ENCODE measurements at regions not wholly inside any gene's neighbourhood (a gene's known extent, or its start where the extent isn't known, plus 50 kb on each side); places are given as distances from the start of the nearest gene placed in this dataset.

- Histone ChIP-seq H3K36me3 (ENCODE audit: control insufficient read depth in 4 of 4, insufficient read depth in 4 of 4, low read length in 3 of 4) (no peaks in the 10 kb centered on the region), H3K27me3 (replicated peaks in 2 of 5; ENCODE audit: control insufficient read depth in 4 of 5, insufficient read depth in 5 of 5, low read length in 4 of 5) (no peaks in the 10 kb centered on the region), H3K9me3 (ENCODE audit: control extremely low read depth in 1 of 5, control insufficient read depth in 4 of 5, insufficient read depth in 2 of 5, low read depth in 1 of 5, low read length in 4 of 5) (no peaks in the 10 kb centered on the region), H3K4me3 (ENCODE audit: control insufficient read depth in 1 of 7, extremely low read depth in 1 of 7, insufficient read depth in 4 of 7, low read depth in 2 of 7, low read length in 6 of 7) (no peak overlapping the region), H3K27ac (ENCODE audit: insufficient read depth in 1 of 2, low read depth in 1 of 2, low read length in 2 of 2, poor library complexity in 1 of 2, severe bottlenecking in 2 of 2) (no peak overlapping the region), H3K4me1 (ENCODE audit: control extremely low read depth in 1 of 4, control insufficient read depth in 4 of 4, insufficient read depth in 4 of 4, low read length in 3 of 4) (no peaks in the 10 kb centered on the region)
- CTCF ChIA-PET: no interaction called here
- 71% methylated on average over 1 of the region's 2 CpGs for WGBS (ENCODE audit: insufficient coverage)
- peak; percentile 3 to 14 (median 13) for DNase-seq
- POLR2A ChIA-PET: no interaction called here
These were observed 362.2 kb upstream of the NXPH2 start for GRCh38 chr2:139142252-139142880.

GRCh38 chr2:139124271-139124670 lies 344.1 kb upstream of the NXPH2 start:
- Histone ChIP-seq H3K9me3 (ENCODE audit: control extremely low read depth in 1 of 5, control insufficient read depth in 4 of 5, insufficient read depth in 2 of 5, low read depth in 1 of 5, low read length in 4 of 5) (no peaks in the 10 kb centered on the region), H3K4me1 (ENCODE audit: control extremely low read depth in 1 of 4, control insufficient read depth in 4 of 4, insufficient read depth in 4 of 4, low read length in 3 of 4) (no peaks in the 10 kb centered on the region), H3K27me3 (replicated peaks in 2 of 5; ENCODE audit: control insufficient read depth in 4 of 5, insufficient read depth in 5 of 5, low read length in 4 of 5) (no peaks in the 10 kb centered on the region), H3K4me3 (ENCODE audit: control insufficient read depth in 1 of 7, extremely low read depth in 1 of 7, insufficient read depth in 4 of 7, low read depth in 2 of 7, low read length in 6 of 7) (no peak overlapping the region), H3K27ac (ENCODE audit: insufficient read depth in 1 of 2, low read depth in 1 of 2, low read length in 2 of 2, poor library complexity in 1 of 2, severe bottlenecking in 2 of 2) (no peak overlapping the region), H3K36me3 (ENCODE audit: control insufficient read depth in 4 of 4, insufficient read depth in 4 of 4, low read length in 3 of 4) (no peaks in the 10 kb centered on the region)
- DNase-seq: no peak
- CTCF ChIA-PET: no interaction called here
- POLR2A ChIA-PET: no interaction called here

GRCh38 chr2:139123795-139124194 lies 343.6 kb upstream of the NXPH2 start:
- Histone ChIP-seq H3K9me3 (ENCODE audit: control extremely low read depth in 1 of 5, control insufficient read depth in 4 of 5, insufficient read depth in 2 of 5, low read depth in 1 of 5, low read length in 4 of 5) (no peaks in the 10 kb centered on the region), H3K27ac (ENCODE audit: insufficient read depth in 1 of 2, low read depth in 1 of 2, low read length in 2 of 2, poor library complexity in 1 of 2, severe bottlenecking in 2 of 2) (no peak overlapping the region), H3K36me3 (ENCODE audit: control insufficient read depth in 4 of 4, insufficient read depth in 4 of 4, low read length in 3 of 4) (no peaks in the 10 kb centered on the region), H3K27me3 (replicated peaks in 2 of 5; ENCODE audit: control insufficient read depth in 4 of 5, insufficient read depth in 5 of 5, low read length in 4 of 5) (no peaks in the 10 kb centered on the region), H3K4me1 (ENCODE audit: control extremely low read depth in 1 of 4, control insufficient read depth in 4 of 4, insufficient read depth in 4 of 4, low read length in 3 of 4) (no peaks in the 10 kb centered on the region), H3K4me3 (ENCODE audit: control insufficient read depth in 1 of 7, extremely low read depth in 1 of 7, insufficient read depth in 4 of 7, low read depth in 2 of 7, low read length in 6 of 7) (no peak overlapping the region)
- ChIA-PET CTCF (no interaction called here), POLR2A (no interaction called here)
- no peak for DNase-seq
- no CpG with 5 or more reads among the region's 1 CpG for WGBS (ENCODE audit: insufficient coverage)

- H3K27ac ChIP-seq (ENCODE audit: insufficient read depth in 1 of 2, low read depth in 1 of 2, low read length in 2 of 2, poor library complexity in 1 of 2, severe bottlenecking in 2 of 2): no peak overlapping the region
- 35% methylated on average over 5 of the region's 7 CpGs for WGBS (ENCODE audit: insufficient coverage)
- POLR2A ChIA-PET: no interaction called here
- H3K4me3 ChIP-seq (ENCODE audit: control insufficient read depth in 1 of 7, extremely low read depth in 1 of 7, insufficient read depth in 4 of 7, low read depth in 2 of 7, low read length in 6 of 7): no peak overlapping the region
- no peaks in the 10 kb centered on the region for H3K9me3 ChIP-seq (ENCODE audit: control extremely low read depth in 1 of 5, control insufficient read depth in 4 of 5, insufficient read depth in 2 of 5, low read depth in 1 of 5, low read length in 4 of 5)
- H3K4me1 ChIP-seq (ENCODE audit: control extremely low read depth in 1 of 4, control insufficient read depth in 4 of 4, insufficient read depth in 4 of 4, low read length in 3 of 4): no peaks in the 10 kb centered on the region
- DNase-seq: no peak
- CTCF ChIA-PET: no interaction called here
- no peaks in the 10 kb centered on the region for H3K36me3 ChIP-seq (ENCODE audit: control insufficient read depth in 4 of 4, insufficient read depth in 4 of 4, low read length in 3 of 4)
- H3K27me3 ChIP-seq (replicated peaks in 2 of 5; ENCODE audit: control insufficient read depth in 4 of 5, insufficient read depth in 5 of 5, low read length in 4 of 5): no peaks in the 10 kb centered on the region
These were observed 342.5 kb upstream of the NXPH2 start for GRCh38 chr2:139122711-139123158.

- ChIA-PET POLR2A (no interaction called here), CTCF (no interaction called here)
- no peak for DNase-seq
- Histone ChIP-seq H3K36me3 (ENCODE audit: control insufficient read depth in 4 of 4, insufficient read depth in 4 of 4, low read length in 3 of 4) (no peaks in the 10 kb centered on the region), H3K4me1 (ENCODE audit: control extremely low read depth in 1 of 4, control insufficient read depth in 4 of 4, insufficient read depth in 4 of 4, low read length in 3 of 4) (no peaks in the 10 kb centered on the region), H3K27ac (ENCODE audit: insufficient read depth in 1 of 2, low read depth in 1 of 2, low read length in 2 of 2, poor library complexity in 1 of 2, severe bottlenecking in 2 of 2) (no peak overlapping the region), H3K9me3 (ENCODE audit: control extremely low read depth in 1 of 5, control insufficient read depth in 4 of 5, insufficient read depth in 2 of 5, low read depth in 1 of 5, low read length in 4 of 5) (no peaks in the 10 kb centered on the region), H3K27me3 (replicated peaks in 2 of 5; ENCODE audit: control insufficient read depth in 4 of 5, insufficient read depth in 5 of 5, low read length in 4 of 5) (no peaks in the 10 kb centered on the region), H3K4me3 (ENCODE audit: control insufficient read depth in 1 of 7, extremely low read depth in 1 of 7, insufficient read depth in 4 of 7, low read depth in 2 of 7, low read length in 6 of 7) (no peak overlapping the region)
- WGBS (ENCODE audit: insufficient coverage): no CpG with 5 or more reads among the region's 1 CpG
These were observed 319.5 kb upstream of the NXPH2 start for GRCh38 chr2:139099721-139100120.

GRCh38 chr2:139098961-139099360 lies 318.8 kb upstream of the NXPH2 start:
- no peaks in the 10 kb centered on the region for H3K36me3 ChIP-seq (ENCODE audit: control insufficient read depth in 4 of 4, insufficient read depth in 4 of 4, low read length in 3 of 4)
- ChIA-PET CTCF (no interaction called here), POLR2A (no interaction called here)
- no peak for DNase-seq
- no peaks in the 10 kb centered on the region for H3K4me1 ChIP-seq (ENCODE audit: control extremely low read depth in 1 of 4, control insufficient read depth in 4 of 4, insufficient read depth in 4 of 4, low read length in 3 of 4)
- H3K27me3 ChIP-seq (replicated peaks in 2 of 5; ENCODE audit: control insufficient read depth in 4 of 5, insufficient read depth in 5 of 5, low read length in 4 of 5): no peaks in the 10 kb centered on the region
- no peak overlapping the region for H3K27ac ChIP-seq (ENCODE audit: insufficient read depth in 1 of 2, low read depth in 1 of 2, low read length in 2 of 2, poor library complexity in 1 of 2, severe bottlenecking in 2 of 2)
- H3K4me3 ChIP-seq (ENCODE audit: control insufficient read depth in 1 of 7, extremely low read depth in 1 of 7, insufficient read depth in 4 of 7, low read depth in 2 of 7, low read length in 6 of 7): no peak overlapping the region
- H3K9me3 ChIP-seq (ENCODE audit: control extremely low read depth in 1 of 5, control insufficient read depth in 4 of 5, insufficient read depth in 2 of 5, low read depth in 1 of 5, low read length in 4 of 5): no peaks in the 10 kb centered on the region
- no CpG with 5 or more reads among the region's 2 CpGs for WGBS (ENCODE audit: insufficient coverage)

- Histone ChIP-seq H3K27me3 (replicated peaks in 2 of 5; ENCODE audit: control insufficient read depth in 4 of 5, insufficient read depth in 5 of 5, low read length in 4 of 5) (no peaks in the 10 kb centered on the region), H3K9me3 (ENCODE audit: control extremely low read depth in 1 of 5, control insufficient read depth in 4 of 5, insufficient read depth in 2 of 5, low read depth in 1 of 5, low read length in 4 of 5) (no peaks in the 10 kb centered on the region), H3K36me3 (ENCODE audit: control insufficient read depth in 4 of 4, insufficient read depth in 4 of 4, low read length in 3 of 4) (no peaks in the 10 kb centered on the region), H3K4me1 (ENCODE audit: control extremely low read depth in 1 of 4, control insufficient read depth in 4 of 4, insufficient read depth in 4 of 4, low read length in 3 of 4) (no peaks in the 10 kb centered on the region), H3K4me3 (ENCODE audit: control insufficient read depth in 1 of 7, extremely low read depth in 1 of 7, insufficient read depth in 4 of 7, low read depth in 2 of 7, low read length in 6 of 7) (no peak overlapping the region), H3K27ac (ENCODE audit: insufficient read depth in 1 of 2, low read depth in 1 of 2, low read length in 2 of 2, poor library complexity in 1 of 2, severe bottlenecking in 2 of 2) (no peak overlapping the region)
- no peak for DNase-seq
- POLR2A ChIA-PET: no interaction called here
- CTCF ChIA-PET: no interaction called here
These were observed 302.9 kb upstream of the NXPH2 start for GRCh38 chr2:139083121-139083520.
